ENCODE measurements at regions not wholly inside any gene's neighbourhood (a gene's known extent, or its start where the extent isn't known, plus 50 kb on each side); places are given as distances from the start of the nearest gene placed in this dataset.

DNA sequence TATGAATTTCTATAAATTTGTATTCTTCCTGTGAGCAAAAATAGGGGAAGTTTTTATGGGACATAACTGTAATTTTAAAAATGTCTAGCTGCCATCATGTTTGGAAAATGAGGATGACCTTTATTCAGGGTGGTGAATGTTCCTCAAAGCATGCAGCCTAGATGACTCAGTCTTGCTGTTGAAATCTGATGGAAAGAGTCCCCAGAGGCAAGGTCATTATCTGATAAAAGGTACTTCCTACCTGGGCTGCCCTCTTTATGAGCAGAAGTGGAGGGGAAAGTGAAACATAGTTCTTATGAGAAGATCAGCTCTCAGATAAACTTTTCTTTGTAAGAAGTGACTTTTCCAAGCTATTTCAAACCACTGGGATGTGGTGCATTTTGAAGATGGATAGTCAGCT, 1144.7 kb upstream of the PIK3C3 start (continued):
- TF ChIP-seq SIN3A (conservative IDR thresholded peaks at IDR 0.05 in 1 of 2, IDR thresholded peaks at IDR 0.05 in 1 of 2; ENCODE audit: low read depth in 1 of 2, low read length in 2 of 2), result no peak
- TF ChIP-seq, protein P1, sequence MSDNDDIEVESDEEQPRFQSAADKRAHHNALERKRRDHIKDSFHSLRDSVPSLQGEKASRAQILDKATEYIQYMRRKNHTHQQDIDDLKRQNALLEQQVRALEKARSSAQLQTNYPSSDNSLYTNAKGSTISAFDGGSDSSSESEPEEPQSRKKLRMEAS (IDR thresholded peaks at IDR 0.05), result no peak
- no peak for TF ChIP-seq EZH2 (IDR thresholded peaks at IDR 0.05; ENCODE audit: low read depth, low read length, severe bottlenecking)

All from H1 (cell line).